Astrocyte of the cerebellum (primary cell): ENCODE measurements at regions not wholly inside any gene's neighbourhood (a gene's known extent, or its start where the extent isn't known, plus 50 kb on each side); places are given as distances from the start of the nearest gene placed in this dataset.

Experiments used
- DNase-seq: peaks from one replicate; pipeline ENCODE4 v3.0.0-alpha.2; 2011; ENCODE audit warnings: low read depth
- H3K4me3 ChIP-seq: 2 replicates; pipeline ENCODE4 v1.5.1; 2011; ENCODE audit warnings: mild to moderate bottlenecking, low read depth, low read length, moderate library complexity
- CTCF ChIP-seq: IDR thresholded peaks from 2 replicates; pipeline ENCODE4 v1.5.1; 2012; ENCODE audit warnings: low read length, low read depth, moderate library complexity, mild to moderate bottlenecking; ENCODE audit errors: missing control alignments
- in situ Hi-C: cut with HindIII; loops from 2 replicates; pipeline ENCODE4 v1.10.0; 2017; ENCODE audit warnings: low sequenced_read_pairs

GRCh38 chr1:67626090-67626860, 58.7 kb upstream of the GADD45A start:
- TF ChIP-seq CTCF: no peak
- no peak overlapping the region for H3K4me3 ChIP-seq
- DNase-seq: no peak
- in situ Hi-C loops: no loop called here

- TF ChIP-seq CTCF: no peak
- in situ Hi-C loops: no loop called here
- DNase-seq: no peak
- H3K4me3 ChIP-seq: no peak overlapping the region
Observed at GRCh38 chr1:67626861-67627235, 58.2 kb upstream of the GADD45A start.

DNA sequence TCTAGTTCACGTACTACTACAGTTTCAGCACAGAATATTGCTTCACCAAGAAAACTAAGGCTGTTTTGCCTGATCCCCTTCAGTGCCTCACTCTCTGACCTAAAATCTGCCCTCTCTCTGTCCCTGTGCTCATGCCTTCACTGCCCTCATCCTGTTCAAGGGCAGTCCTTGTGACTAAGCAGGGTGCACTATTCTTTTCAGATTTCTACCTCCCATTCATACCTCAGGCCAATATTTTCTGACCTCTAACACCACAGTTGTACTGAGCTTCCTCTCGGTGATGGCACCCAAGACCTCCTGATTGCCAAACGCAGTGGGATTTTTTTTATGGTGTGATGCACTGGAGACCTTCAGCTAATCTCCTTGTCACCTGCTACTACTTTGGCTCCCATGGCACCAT, 57.7 kb upstream of the GADD45A start:
- no peak for DNase-seq
- no peak for TF ChIP-seq CTCF
- in situ Hi-C loops: no loop called here
- no peak overlapping the region for H3K4me3 ChIP-seq

DNA sequence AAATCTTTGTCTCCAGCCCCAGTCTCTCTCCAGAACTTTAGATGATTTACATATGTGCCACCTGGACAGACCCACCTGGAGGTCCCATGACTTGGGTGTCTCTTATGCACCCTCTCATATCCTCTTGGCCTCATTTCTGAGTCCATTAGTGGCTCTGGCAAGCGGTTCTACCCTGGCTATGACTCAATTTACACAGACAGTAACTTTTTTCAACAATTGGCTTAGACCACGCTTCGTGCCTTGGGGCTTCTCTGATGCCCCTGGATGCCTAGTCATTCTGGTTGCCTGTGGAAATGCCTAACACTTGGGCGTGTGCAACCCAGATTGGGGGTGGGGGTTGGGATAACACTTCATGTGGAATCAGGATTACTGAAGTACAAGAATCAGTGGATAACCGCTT, 57.1 kb upstream of the GADD45A start:
- in situ Hi-C loops: no loop called here
- TF ChIP-seq CTCF: no peak
- no peak for DNase-seq
- H3K4me3 ChIP-seq: no peak overlapping the region

GRCh38 chr1:67629370-67630075, 55.5 kb upstream of the GADD45A start:
- no peak overlapping the region for H3K4me3 ChIP-seq
- no peak for TF ChIP-seq CTCF
- in situ Hi-C loops: no loop called here
- DNase-seq: peak; percentile 71

DNA sequence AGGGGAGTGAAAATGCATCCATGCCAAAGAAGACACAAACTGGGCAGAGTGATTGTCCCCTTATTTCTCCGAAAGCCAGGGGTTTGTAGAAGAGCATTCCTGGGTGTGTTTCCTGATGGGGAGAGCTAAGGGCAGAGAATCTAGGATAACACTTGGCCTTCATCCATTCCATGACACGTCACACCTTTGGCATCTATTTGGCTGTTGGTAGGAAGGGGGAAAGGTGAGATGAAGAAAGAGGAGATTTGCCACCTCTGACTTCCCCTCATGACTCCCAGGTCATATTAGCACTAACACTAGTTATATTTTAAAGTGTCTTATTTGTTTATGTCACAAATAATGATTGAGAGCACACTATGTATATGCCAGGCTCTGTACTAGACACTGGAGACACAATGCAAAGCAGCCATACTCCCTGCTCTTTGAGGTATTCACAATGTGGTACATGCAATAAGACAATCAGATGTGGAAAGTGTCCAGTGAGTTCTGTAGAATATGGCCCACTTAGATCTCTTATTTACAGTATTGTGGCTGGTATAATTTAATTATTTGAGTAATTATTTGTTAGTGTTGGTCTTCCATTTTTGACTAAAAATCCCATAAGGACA, 54.5 kb upstream of the GADD45A start:
- DNase-seq: no peak
- no peak for TF ChIP-seq CTCF
- no peak overlapping the region for H3K4me3 ChIP-seq
- in situ Hi-C loops: no loop called here
